RWPE2 (cell line): ENCODE measurements at regions not wholly inside any gene's neighbourhood (a gene's known extent, or its start where the extent isn't known, plus 50 kb on each side); places are given as distances from the start of the nearest gene placed in this dataset.

Experiments used
- ATAC-seq: fragments of 200-7000 bp; cut with Tn5 transposase; 3 replicates; pipeline ENCODE4 v1.9.1; 2021; ENCODE audit warnings: low read depth
- DNase-seq: peaks from one replicate; pipeline ENCODE4 v3.0.0-alpha.2; 2020; ENCODE audit warnings: low spot score
- H3K27ac ChIP-seq: fragments of 450-650 bp; 2 replicates; pipeline ENCODE4 v1.5.1; 2017; ENCODE audit warnings: mild to moderate bottlenecking; ENCODE audit not compliant: poor library complexity, severe bottlenecking
- H3K27me3 ChIP-seq: fragments of 250-450 bp; sonication (Bioruptor Pico); 2 replicates; pipeline ENCODE4 v1.5.1; 2021; ENCODE audit warnings: mild to moderate bottlenecking, moderate library complexity; ENCODE audit not compliant: insufficient read depth, poor library complexity, severe bottlenecking
- H3K36me3 ChIP-seq: fragments of 250-450 bp; sonication (Bioruptor Pico); 2 replicates; pipeline ENCODE4 v1.5.1; 2020; ENCODE audit warnings: low read depth, mild to moderate bottlenecking, moderate library complexity
- H3K4me1 ChIP-seq: fragments of 250-450 bp; sonication (Bioruptor Pico); 2 replicates; pipeline ENCODE4 v1.5.1; 2021; ENCODE audit warnings: mild to moderate bottlenecking, moderate library complexity; ENCODE audit not compliant: insufficient read depth, poor library complexity, severe bottlenecking
- H3K4me3 ChIP-seq: fragments of 250-450 bp; sonication (Bioruptor Pico); 2 replicates; pipeline ENCODE4 v1.5.1; 2021; ENCODE audit warnings: mild to moderate bottlenecking, moderate library complexity; ENCODE audit not compliant: severe bottlenecking
- H3K9me3 ChIP-seq: fragments of 250-450 bp; sonication (Bioruptor Pico); 2 replicates; pipeline ENCODE4 v1.5.1; 2021; ENCODE audit warnings: mild to moderate bottlenecking, moderate library complexity; ENCODE audit not compliant: severe bottlenecking
- CTCF ChIP-seq: fragments of 450-650 bp; IDR thresholded peaks from one replicate; pipeline ENCODE4 v1.5.1; 2017; ENCODE audit warnings: mild to moderate bottlenecking, moderate library complexity; ENCODE audit not compliant: poor library complexity, severe bottlenecking

DNA sequence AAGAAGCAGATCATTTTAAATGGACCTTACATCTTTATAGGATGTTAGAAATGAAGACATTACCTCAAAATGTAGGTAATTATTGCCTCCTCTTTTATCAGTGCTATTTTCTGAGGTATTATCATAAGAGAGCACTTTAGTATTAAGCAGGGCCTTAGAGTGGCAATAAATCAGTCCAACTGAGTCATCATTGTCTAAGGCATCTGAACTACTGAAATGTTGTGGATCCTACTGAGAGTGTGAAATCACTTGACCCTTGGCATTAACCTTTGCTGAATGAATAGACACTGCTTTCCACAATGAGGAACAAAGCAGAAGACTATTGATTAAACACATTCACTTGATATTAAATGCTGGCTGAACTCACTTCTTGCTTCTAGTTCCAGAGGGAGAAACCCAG is 224.6 kb upstream of the ARRDC3 start:
- no peak for TF ChIP-seq CTCF
- DNase-seq (no peak), ATAC-seq (no peak)
- H3K27ac ChIP-seq: no peak overlapping the region
- no peak overlapping the region for H3K4me3 ChIP-seq
- H3K4me1 ChIP-seq: no peaks in the 10 kb centered on the region
- H3K27me3 ChIP-seq: no peaks in the 10 kb centered on the region
- no peaks in the 10 kb centered on the region for H3K36me3 ChIP-seq
- no peaks in the 10 kb centered on the region for H3K9me3 ChIP-seq

GRCh38 chr5:91599863-91600262 is 216.7 kb upstream of the ARRDC3 start:
- no peaks in the 10 kb centered on the region for H3K4me1 ChIP-seq
- no peaks in the 10 kb centered on the region for H3K27me3 ChIP-seq
- DNase-seq (no peak), ATAC-seq (no peak)
- no peak overlapping the region for H3K27ac ChIP-seq
- no peaks in the 10 kb centered on the region for H3K36me3 ChIP-seq
- no peak overlapping the region for H3K4me3 ChIP-seq
- TF ChIP-seq CTCF: no peak
- no peaks in the 10 kb centered on the region for H3K9me3 ChIP-seq

- Histone ChIP-seq H3K4me3 (no peak overlapping the region), H3K27ac (no peak overlapping the region), H3K27me3 (no peaks in the 10 kb centered on the region), H3K9me3 (no peaks in the 10 kb centered on the region), H3K4me1 (no peaks in the 10 kb centered on the region), H3K36me3 (no peaks in the 10 kb centered on the region)
- no peak for ATAC-seq
- DNase-seq: no peak
- no peak for TF ChIP-seq CTCF
Observed at GRCh38 chr5:91598216-91598615, 215.1 kb upstream of the ARRDC3 start.

GRCh38 chr5:91595424-91595823 is 212.3 kb upstream of the ARRDC3 start:
- ATAC-seq (no peak), DNase-seq (no peak)
- no peak for TF ChIP-seq CTCF
- Histone ChIP-seq H3K36me3 (no peaks in the 10 kb centered on the region), H3K9me3 (no peaks in the 10 kb centered on the region), H3K27ac (no peak overlapping the region), H3K4me1 (no peaks in the 10 kb centered on the region), H3K4me3 (no peak overlapping the region), H3K27me3 (no peaks in the 10 kb centered on the region)

DNA sequence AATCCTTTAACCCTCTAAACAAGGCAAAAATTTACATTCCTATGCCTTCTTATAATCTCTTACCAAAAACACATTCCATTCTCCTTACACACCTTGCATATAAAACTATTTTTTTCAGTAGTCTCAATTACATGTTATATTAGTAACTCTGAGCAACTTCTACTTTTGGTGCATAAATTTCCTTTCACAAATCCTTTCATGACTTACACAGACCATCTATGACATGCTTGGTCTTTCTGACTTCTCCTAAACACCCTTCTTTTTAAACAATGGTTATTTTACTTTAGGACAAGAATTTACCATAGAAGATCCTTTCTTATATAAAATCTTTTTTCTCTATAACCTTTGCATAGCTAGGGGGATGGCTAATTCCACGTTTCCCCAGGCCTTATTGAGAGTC is 208.0 kb upstream of the ARRDC3 start:
- ATAC-seq (no peak), DNase-seq (no peak)
- Histone ChIP-seq H3K4me1 (no peaks in the 10 kb centered on the region), H3K27ac (no peak overlapping the region), H3K27me3 (no peaks in the 10 kb centered on the region), H3K9me3 (no peaks in the 10 kb centered on the region), H3K36me3 (no peaks in the 10 kb centered on the region), H3K4me3 (no peak overlapping the region)
- no peak for TF ChIP-seq CTCF
